ENCODE measurements at regions not wholly inside any gene's neighbourhood (a gene's known extent, or its start where the extent isn't known, plus 50 kb on each side); places are given as distances from the start of the nearest gene placed in this dataset.

GRCh38 chr11:80162387-80162786 lies 721.6 kb upstream of the TENM4 start:
- TF ChIP-seq CTCF (IDR thresholded peaks at IDR 0.05) (no peak), ZFX (IDR thresholded peaks at IDR 0.05; ENCODE audit: borderline replicate concordance) (no peak)
